ENCODE measurements at regions not wholly inside any gene's neighbourhood (a gene's known extent, or its start where the extent isn't known, plus 50 kb on each side); places are given as distances from the start of the nearest gene placed in this dataset.

GRCh38 chr1:4511374-4511773 lies 143.0 kb upstream of the AJAP1 start:
- TF ChIP-seq POLR2A (IDR thresholded peaks at IDR 0.05) (no peak), CTCF (IDR thresholded peaks at IDR 0.05) (no peak)
